Hematopoietic multipotent progenitor cell treated with erythropoietin and hydrocortisone succinate and interleukin-3 and kit ligand, for 15 days (in vitro differentiated cells): ENCODE measurements at regions not wholly inside any gene's neighbourhood (a gene's known extent, or its start where the extent isn't known, plus 50 kb on each side); places are given as distances from the start of the nearest gene placed in this dataset.

ENCODE experiments used
- DNase-seq: peaks from one replicate; pipeline ENCODE4 v3.0.0-alpha.2; 2015; ENCODE audit warnings: low spot score

GRCh38 chr13:29954082-29955028 lies 103.9 kb upstream of the UBL3 start:
- DNase-seq, result no peak

GRCh38 chr13:29953542-29953941 lies 103.1 kb upstream of the UBL3 start:
- no peak for DNase-seq

GRCh38 chr13:29952245-29952644 lies 101.8 kb upstream of the UBL3 start:
- no peak for DNase-seq

- DNase-seq, result no peak
Measured at GRCh38 chr13:29948791-29949190, 98.4 kb upstream of the UBL3 start.

- DNase-seq, result no peak
Measured at GRCh38 chr13:29948244-29948643, 97.8 kb upstream of the UBL3 start.

- no peak for DNase-seq
Measured at GRCh38 chr13:29947839-29948238, 97.4 kb upstream of the UBL3 start.

- DNase-seq, result no peak
Measured at GRCh38 chr13:29946093-29946492, 95.7 kb upstream of the UBL3 start.

- no peak for DNase-seq
Measured at GRCh38 chr13:29943686-29944085, 93.3 kb upstream of the UBL3 start.

- no peak for DNase-seq
Measured at GRCh38 chr13:29943273-29943672, 92.9 kb upstream of the UBL3 start.

- DNase-seq, result no peak
Measured at GRCh38 chr13:29940715-29941114, 90.3 kb upstream of the UBL3 start.

- no peak for DNase-seq
Measured at GRCh38 chr13:29939158-29939557, 88.7 kb upstream of the UBL3 start.

- no peak for DNase-seq
Measured at GRCh38 chr13:29937841-29938240, 87.4 kb upstream of the UBL3 start.

GRCh38 chr13:29937379-29937778 lies 87.0 kb upstream of the UBL3 start:
- DNase-seq, result no peak

- DNase-seq, result no peak
Measured at GRCh38 chr13:29936956-29937355, 86.5 kb upstream of the UBL3 start.

- no peak for DNase-seq
Measured at GRCh38 chr13:29936051-29936813, 85.8 kb upstream of the UBL3 start.

- no peak for DNase-seq
Measured at GRCh38 chr13:29935309-29935981, 85.0 kb upstream of the UBL3 start.

- DNase-seq, result no peak
Measured at GRCh38 chr13:29934531-29935308, 84.3 kb upstream of the UBL3 start.

GRCh38 chr13:29933401-29933800 lies 83.0 kb upstream of the UBL3 start:
- DNase-seq, result no peak

GRCh38 chr13:29931696-29932095 lies 81.3 kb upstream of the UBL3 start:
- DNase-seq, result no peak

- DNase-seq, result no peak
Measured at GRCh38 chr13:29929062-29929847, 78.8 kb upstream of the UBL3 start.

GRCh38 chr13:29926098-29926476 lies 75.7 kb upstream of the UBL3 start:
- no peak for DNase-seq
